GM12875 (cell line): ENCODE measurements at regions not wholly inside any gene's neighbourhood (a gene's known extent, or its start where the extent isn't known, plus 50 kb on each side); places are given as distances from the start of the nearest gene placed in this dataset.

Experiments used
- H3K4me3 ChIP-seq: one replicate; pipeline ENCODE4 v1.5.1; 2011; ENCODE audit warnings: low read depth, low read length, control low read depth
- CTCF ChIP-seq: IDR thresholded peaks from 2 replicates; pipeline ENCODE4 v1.5.1; 2011; ENCODE audit warnings: low read depth, mild to moderate bottlenecking, control low read depth, inconsistent platforms, low read length, moderate library complexity, borderline replicate concordance; ENCODE audit not compliant: insufficient read depth

GRCh38 chr5:39995990-39996389 lies 571.2 kb upstream of the DAB2 start:
- no peak overlapping the region for H3K4me3 ChIP-seq
- TF ChIP-seq CTCF: no peak

DNA sequence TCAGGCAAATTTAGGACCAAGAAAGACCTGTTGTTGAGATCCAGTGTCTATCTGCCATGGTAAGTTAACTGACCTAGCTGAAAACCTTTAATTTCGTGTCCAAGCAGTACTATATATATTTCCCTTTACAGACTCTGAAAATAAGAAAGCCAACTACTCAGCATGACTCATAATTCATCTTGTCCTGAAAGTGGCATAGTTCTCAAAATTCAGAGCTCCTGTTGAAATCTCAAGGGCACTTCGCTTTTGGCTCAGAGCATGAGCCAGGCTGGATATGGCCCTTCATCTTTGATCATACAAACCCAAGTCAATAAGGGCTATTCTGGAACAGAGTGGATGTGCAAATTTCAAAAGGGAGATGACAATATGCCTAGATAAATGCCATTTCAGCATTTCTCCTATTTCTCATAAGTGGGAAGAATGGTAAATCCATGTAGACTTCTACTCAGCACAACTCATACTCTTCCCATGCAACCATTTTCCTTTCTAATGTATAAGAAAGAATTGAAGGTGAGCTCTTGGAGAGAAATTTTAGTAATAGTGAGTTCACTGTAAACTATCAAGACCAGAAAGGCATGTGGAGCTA lies 567.9 kb upstream of the DAB2 start:
- TF ChIP-seq CTCF: no peak
- H3K4me3 ChIP-seq: no peak overlapping the region

DNA sequence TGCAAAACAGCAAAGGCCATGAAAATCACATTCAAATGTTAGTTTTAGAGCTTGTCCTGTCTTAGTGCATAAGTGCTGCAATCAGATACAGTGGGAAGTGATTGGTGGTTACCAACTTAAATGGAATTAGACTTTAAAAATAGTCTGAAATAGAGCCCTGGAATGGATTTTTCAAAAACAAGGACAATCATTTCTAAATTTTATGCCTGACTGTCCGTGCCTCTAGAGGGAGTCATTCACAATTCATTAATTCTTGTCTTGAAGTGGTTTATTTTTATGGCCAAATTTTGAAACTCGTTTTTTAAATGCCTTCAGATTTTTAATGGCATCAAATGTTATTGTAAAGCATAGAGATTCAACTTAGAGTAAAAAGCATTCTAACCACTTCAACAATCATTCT lies 561.8 kb upstream of the DAB2 start:
- no peak overlapping the region for H3K4me3 ChIP-seq
- no peak for TF ChIP-seq CTCF

DNA sequence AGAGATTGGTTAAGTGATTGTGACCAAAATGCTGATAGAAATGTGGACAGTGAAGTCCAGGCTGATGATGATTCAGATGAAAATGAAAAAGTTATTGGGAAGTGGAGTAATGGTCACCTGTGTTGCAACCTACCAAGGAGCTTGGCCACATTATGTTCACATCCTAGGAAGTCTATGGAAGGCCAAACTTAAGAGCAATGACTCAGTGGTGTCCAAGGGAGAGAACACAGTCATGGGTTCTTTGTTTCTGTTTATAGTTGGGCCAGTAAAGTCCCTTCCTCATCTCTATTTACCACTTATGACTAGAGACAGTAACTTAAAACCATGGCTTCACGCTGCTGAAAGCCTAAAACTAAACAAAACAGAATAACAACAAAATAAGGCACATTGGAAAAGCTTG lies 555.3 kb upstream of the DAB2 start:
- no peak overlapping the region for H3K4me3 ChIP-seq
- TF ChIP-seq CTCF: no peak

- TF ChIP-seq CTCF: no peak
- H3K4me3 ChIP-seq: no peak overlapping the region
These were observed 552.4 kb upstream of the DAB2 start for GRCh38 chr5:39977066-39977655.

DNA sequence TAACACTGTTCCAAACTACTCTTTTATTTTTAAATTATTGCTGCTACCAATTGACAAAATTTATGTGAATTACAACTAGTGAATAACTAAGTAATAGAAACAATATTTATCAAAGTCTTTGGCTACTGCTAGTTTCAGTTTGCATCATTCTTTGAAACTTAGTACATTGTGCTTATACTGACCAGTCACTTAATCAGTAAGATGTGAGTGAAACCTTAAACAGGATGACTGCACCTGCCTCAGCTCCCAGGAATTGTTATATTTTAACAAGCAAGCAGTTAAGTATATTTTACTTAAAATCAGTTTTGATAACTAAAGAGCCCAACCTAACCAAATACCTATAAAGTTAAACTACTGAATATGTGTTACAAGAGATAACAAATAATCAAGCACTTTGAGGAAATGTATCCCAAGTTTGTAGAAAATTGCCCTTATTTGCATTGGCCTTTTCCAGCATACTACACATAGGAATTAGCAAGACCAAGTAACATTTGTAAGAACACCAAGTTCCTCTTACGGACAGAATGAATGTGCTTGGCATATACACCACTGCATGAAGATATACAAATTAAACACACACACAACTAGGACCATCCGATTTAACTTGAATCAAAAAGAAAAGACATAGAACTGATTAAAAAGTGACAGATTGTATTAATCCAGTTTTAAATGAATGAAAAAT lies 545.5 kb upstream of the DAB2 start:
- no peak overlapping the region for H3K4me3 ChIP-seq
- TF ChIP-seq CTCF: no peak

DNA sequence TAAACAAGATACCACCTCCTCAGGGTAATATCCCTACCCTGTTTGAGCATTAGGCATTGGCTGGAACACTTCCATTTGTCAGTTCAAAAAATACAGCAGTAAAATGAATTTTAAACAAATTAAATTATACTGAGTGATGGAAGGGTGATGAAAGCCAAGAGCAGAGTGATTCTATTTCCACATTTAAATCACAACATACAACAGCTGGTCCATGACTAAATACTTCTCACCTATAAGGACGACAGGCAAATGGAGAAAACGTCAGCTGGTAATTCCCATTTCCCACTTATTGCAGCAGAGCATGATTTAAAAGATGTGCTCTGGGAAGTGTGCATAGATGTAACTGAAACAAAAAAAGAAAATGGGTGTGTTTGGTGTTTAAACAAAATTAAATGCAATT lies 543.6 kb upstream of the DAB2 start:
- no peak for TF ChIP-seq CTCF
- no peak overlapping the region for H3K4me3 ChIP-seq
